ENCODE measurements at regions not wholly inside any gene's neighbourhood (a gene's known extent, or its start where the extent isn't known, plus 50 kb on each side); places are given as distances from the start of the nearest gene placed in this dataset.
A peak's percentile ranks its signal among the peaks of the same experiment; 100 is the strongest.

DNA sequence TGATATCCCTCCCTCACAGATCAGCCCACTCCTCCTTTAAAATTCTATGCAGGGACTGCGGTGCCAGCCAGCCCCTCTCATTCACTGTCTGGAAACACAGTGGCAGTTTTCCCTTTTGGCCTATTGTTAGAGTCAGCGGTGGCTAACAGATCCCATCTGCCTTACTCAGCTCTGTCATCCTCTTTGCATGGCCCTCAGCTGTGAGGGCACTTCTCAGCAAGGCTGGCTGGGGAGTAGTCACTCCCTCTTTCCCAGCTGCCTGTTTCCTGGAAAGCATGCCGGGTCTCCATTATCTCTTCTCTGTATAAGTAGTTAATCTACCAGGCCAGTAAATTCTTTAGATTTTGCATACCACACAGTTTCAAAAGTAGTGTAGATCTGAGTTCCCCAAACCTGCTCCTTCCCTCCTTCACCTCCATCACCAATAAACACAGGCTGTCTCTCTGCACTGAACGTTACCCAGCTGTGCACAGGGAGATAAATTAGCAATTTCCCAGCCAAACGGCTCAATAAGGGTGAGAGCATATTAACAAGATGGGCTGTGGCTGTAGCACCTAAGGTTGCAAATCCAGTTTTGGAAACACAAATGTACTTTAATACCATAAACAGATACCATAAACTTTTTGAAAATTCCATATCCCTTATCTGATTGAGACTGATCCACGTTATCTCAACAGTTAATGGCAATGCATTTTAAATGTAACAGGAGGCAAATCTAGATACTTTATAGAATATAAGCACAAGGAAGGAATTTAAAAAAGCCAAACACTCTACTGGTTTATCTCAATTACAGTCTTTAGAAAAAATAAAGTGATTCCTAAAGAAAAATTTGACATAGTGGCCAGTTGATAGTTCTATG, 229.3 kb downstream of the ANKRD50 start:
- Histone ChIP-seq H3K27me3 (ENCODE audit: control insufficient read depth, insufficient read depth, low read length) (no peaks in the 10 kb centered on the region), H3K4me1 (ENCODE audit: control insufficient read depth, insufficient read depth, low read length) (peaks cover 7% of the 10 kb centered on the region), H3K27ac (ENCODE audit: low read length) (peak overlapping the region; percentile 71), H3K9me3 (replicated peaks; ENCODE audit: control insufficient read depth, low read depth, low read length) (no peaks in the 10 kb centered on the region), H3K4me3 (ENCODE audit: low read length) (no peak overlapping the region), H3K36me3 (ENCODE audit: control insufficient read depth, insufficient read depth, low read length) (no peaks in the 10 kb centered on the region)
- WGBS (ENCODE audit: insufficient coverage), result 17% methylated on average over 1 of the region's 6 CpGs
- DNase-seq, result peak; percentile 67

DNA sequence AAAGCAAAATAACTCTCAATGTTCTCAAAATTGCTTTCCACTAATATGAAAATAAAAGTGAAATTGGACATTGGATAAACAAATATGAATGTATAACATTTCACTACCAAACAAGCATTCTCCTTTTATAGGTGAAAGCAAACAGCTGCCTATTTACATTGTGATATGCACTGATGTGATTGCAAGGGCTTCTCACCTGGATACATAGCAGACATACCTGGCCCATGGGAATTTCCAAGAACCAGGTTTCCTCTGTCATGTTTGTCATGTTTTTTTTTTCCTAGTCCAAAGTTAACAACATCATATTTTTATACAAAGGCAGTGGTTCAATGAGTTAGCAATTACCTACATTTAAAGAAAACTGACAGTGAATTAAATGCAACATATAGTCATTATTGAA, 228.5 kb downstream of the ANKRD50 start:
- Histone ChIP-seq H3K4me3 (ENCODE audit: low read length) (no peak overlapping the region), H3K36me3 (ENCODE audit: control insufficient read depth, insufficient read depth, low read length) (no peaks in the 10 kb centered on the region), H3K9me3 (replicated peaks; ENCODE audit: control insufficient read depth, low read depth, low read length) (no peaks in the 10 kb centered on the region), H3K27ac (ENCODE audit: low read length) (no peak overlapping the region), H3K4me1 (ENCODE audit: control insufficient read depth, insufficient read depth, low read length) (peaks cover 9% of the 10 kb centered on the region), H3K27me3 (ENCODE audit: control insufficient read depth, insufficient read depth, low read length) (no peaks in the 10 kb centered on the region)
- no peak for DNase-seq

DNA sequence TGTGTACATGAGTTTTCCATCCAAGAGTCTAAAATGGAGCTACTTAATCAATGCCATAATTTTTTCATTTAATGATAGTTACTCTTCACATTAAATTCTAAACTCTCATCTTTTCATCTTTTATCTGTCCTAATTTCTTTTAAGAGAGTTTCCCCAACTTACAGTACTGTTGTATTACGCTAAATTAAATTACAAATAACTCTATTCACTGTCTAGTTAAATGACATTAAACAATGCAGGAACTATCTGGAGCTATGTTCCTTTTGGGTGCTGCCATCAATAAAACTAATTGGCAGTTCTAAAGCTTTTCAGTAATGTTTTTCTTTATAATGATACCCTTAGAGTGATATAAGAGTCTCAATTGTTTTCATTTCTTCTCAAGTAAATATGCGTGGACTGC, 227.6 kb downstream of the ANKRD50 start:
- no CpG with 5 or more reads among the region's 2 CpGs for WGBS (ENCODE audit: insufficient coverage)
- no peaks in the 10 kb centered on the region for H3K27me3 ChIP-seq (ENCODE audit: control insufficient read depth, insufficient read depth, low read length)
- H3K4me1 ChIP-seq (ENCODE audit: control insufficient read depth, insufficient read depth, low read length), result peaks cover 9% of the 10 kb centered on the region
- H3K4me3 ChIP-seq (ENCODE audit: low read length), result no peak overlapping the region
- no peaks in the 10 kb centered on the region for H3K9me3 ChIP-seq (replicated peaks; ENCODE audit: control insufficient read depth, low read depth, low read length)
- H3K27ac ChIP-seq (ENCODE audit: low read length), result no peak overlapping the region
- DNase-seq, result no peak
- H3K36me3 ChIP-seq (ENCODE audit: control insufficient read depth, insufficient read depth, low read length), result no peaks in the 10 kb centered on the region

DNA sequence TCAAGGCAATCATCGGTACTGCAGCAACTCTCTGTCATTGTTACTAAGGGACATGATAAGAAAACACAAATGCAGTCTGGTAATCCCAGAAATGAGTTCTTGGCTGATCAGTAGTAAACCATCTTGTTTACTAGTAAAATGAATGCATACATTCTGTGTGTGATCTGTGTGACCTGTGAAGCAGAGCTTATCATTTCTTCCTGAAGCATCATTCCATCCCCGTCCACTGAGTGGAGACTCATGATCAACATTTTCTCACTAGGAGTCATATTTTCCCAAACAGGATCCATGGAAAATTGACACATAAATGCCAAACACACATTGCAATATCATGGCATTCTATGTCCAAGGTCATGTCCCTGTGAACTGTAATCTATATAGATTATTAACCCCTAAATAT, 226.1 kb downstream of the ANKRD50 start:
- Histone ChIP-seq H3K4me3 (ENCODE audit: low read length) (no peak overlapping the region), H3K27me3 (ENCODE audit: control insufficient read depth, insufficient read depth, low read length) (no peaks in the 10 kb centered on the region), H3K4me1 (ENCODE audit: control insufficient read depth, insufficient read depth, low read length) (peaks cover 13% of the 10 kb centered on the region), H3K36me3 (ENCODE audit: control insufficient read depth, insufficient read depth, low read length) (no peaks in the 10 kb centered on the region), H3K27ac (ENCODE audit: low read length) (peak overlapping the region; percentile 14), H3K9me3 (replicated peaks; ENCODE audit: control insufficient read depth, low read depth, low read length) (no peaks in the 10 kb centered on the region)
- 100% methylated on average over 1 of the region's 2 CpGs for WGBS (ENCODE audit: insufficient coverage)
- DNase-seq, result no peak

DNA sequence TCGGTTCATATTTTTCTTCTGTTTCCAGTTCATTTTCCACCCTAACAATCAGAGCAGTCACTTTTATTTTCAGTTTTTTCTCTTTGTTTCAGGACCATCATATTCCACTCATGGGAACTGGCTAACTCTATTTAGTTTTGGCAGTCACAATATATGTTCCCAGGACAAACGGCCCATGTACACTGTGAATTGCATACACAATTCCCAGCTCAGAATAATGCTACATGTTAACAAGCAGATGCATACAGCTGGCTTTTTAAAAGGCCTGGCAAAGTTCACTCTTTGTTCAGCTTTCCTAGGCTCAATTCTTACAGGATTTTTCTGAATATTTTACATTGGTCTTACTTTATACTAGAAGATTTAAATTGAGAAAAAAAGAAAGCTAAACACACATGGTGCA, 224.9 kb downstream of the ANKRD50 start:
- Histone ChIP-seq H3K27me3 (ENCODE audit: control insufficient read depth, insufficient read depth, low read length) (no peaks in the 10 kb centered on the region), H3K27ac (ENCODE audit: low read length) (peak overlapping the region; percentile 4), H3K4me1 (ENCODE audit: control insufficient read depth, insufficient read depth, low read length) (peaks cover 16% of the 10 kb centered on the region), H3K36me3 (ENCODE audit: control insufficient read depth, insufficient read depth, low read length) (no peaks in the 10 kb centered on the region), H3K9me3 (replicated peaks; ENCODE audit: control insufficient read depth, low read depth, low read length) (no peaks in the 10 kb centered on the region), H3K4me3 (ENCODE audit: low read length) (no peak overlapping the region)
- DNase-seq, result peak; percentile 95
- WGBS (ENCODE audit: insufficient coverage), result 0% methylated on average over 1 of the region's 2 CpGs

DNA sequence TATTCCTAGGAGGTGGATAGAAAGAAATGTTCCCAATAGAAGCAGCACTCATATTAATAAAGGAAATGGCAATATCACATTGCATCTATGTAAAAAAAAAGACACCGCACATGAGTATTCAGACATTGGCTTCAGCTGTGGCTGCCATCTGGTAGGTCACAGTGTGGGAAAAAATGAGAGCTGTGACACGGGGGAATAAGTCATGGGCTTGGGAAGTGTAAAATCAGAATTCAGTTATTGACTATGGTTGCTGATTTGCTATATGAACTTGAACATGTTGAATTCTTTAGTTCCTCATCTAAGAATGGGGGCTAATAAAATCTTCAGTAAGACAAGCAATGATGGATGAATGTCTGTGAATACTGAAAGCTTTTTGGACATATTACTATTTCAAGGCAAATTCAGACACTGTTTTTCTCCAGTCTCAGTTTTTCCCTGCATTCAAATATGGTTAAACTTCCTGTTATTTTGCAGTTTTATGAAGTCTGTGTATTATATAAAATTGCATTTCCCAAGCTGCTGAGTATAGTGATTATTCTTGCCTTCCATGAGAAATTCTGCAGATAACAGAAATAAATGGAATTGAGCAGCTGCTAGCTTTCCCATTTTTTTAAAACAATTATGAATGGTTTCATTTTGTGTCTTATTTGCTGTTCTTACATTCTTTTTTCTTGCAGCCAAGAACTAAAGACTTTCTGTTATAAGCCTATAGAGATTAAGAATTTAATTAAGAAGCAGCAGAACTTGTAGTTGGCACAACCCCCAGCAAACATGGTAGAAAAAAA, 221.0 kb downstream of the ANKRD50 start:
- Histone ChIP-seq H3K27ac (ENCODE audit: low read length) (peak overlapping the region; percentile 73), H3K9me3 (replicated peaks; ENCODE audit: control insufficient read depth, low read depth, low read length) (no peaks in the 10 kb centered on the region), H3K27me3 (ENCODE audit: control insufficient read depth, insufficient read depth, low read length) (no peaks in the 10 kb centered on the region), H3K4me1 (ENCODE audit: control insufficient read depth, insufficient read depth, low read length) (peaks cover 13% of the 10 kb centered on the region), H3K4me3 (ENCODE audit: low read length) (no peak overlapping the region), H3K36me3 (ENCODE audit: control insufficient read depth, insufficient read depth, low read length) (no peaks in the 10 kb centered on the region)
- DNase-seq, result peak; percentile 81
- no CpG with 5 or more reads among the region's 2 CpGs for WGBS (ENCODE audit: insufficient coverage)

DNA sequence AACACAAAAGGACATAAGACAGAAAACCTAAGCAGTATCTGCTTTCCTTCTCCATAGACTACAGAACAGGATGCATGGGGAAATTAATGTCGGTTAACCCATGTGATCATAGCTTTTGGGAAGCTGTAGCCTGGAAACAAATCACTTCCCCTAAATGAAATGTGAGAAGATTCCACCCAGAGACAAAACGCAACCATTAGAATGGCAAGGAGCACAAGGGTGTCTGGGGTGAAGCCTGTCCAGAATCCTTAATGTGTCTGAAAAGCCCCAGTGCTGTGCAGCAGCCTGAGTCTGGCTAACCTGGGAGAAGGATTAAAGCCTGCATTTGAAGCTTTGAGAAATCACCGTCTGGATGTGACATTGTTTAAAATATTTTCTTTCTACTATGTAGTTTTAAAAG, 213.3 kb downstream of the ANKRD50 start:
- peaks cover 2% of the 10 kb centered on the region for H3K4me1 ChIP-seq (ENCODE audit: control insufficient read depth, insufficient read depth, low read length)
- H3K9me3 ChIP-seq (replicated peaks; ENCODE audit: control insufficient read depth, low read depth, low read length), result no peaks in the 10 kb centered on the region
- H3K4me3 ChIP-seq (ENCODE audit: low read length), result no peak overlapping the region
- WGBS (ENCODE audit: insufficient coverage), result 17% methylated on average over 1 of the region's 3 CpGs
- DNase-seq, result peak; percentile 67
- H3K36me3 ChIP-seq (ENCODE audit: control insufficient read depth, insufficient read depth, low read length), result no peaks in the 10 kb centered on the region
- no peaks in the 10 kb centered on the region for H3K27me3 ChIP-seq (ENCODE audit: control insufficient read depth, insufficient read depth, low read length)
- peak overlapping the region; percentile 43 for H3K27ac ChIP-seq (ENCODE audit: low read length)

DNA sequence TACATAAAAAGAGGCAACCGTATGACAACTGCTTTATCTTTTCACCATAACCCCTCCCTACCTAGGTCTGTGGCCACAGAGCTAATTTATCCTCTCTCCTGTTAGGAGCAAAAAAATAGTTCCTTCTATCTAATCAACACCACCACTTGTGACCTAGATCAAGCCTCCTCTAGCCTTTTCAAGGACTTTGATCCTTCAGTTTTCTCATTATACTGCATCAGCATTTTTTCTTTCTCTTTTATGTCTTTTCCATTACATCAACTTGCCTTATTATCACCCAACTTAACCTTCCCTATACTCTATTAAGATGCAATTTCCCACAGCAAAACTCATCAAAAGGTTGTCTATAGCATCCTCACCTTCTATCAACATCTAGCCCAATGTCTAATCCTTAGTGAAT, 211.0 kb downstream of the ANKRD50 start:
- no peak for DNase-seq
- H3K4me3 ChIP-seq (ENCODE audit: low read length), result no peak overlapping the region
- 100% methylated on average over 1 of the region's 1 CpG for WGBS (ENCODE audit: insufficient coverage)
- no peaks in the 10 kb centered on the region for H3K9me3 ChIP-seq (replicated peaks; ENCODE audit: control insufficient read depth, low read depth, low read length)
- H3K27ac ChIP-seq (ENCODE audit: low read length), result no peak overlapping the region
- H3K36me3 ChIP-seq (ENCODE audit: control insufficient read depth, insufficient read depth, low read length), result no peaks in the 10 kb centered on the region
- H3K4me1 ChIP-seq (ENCODE audit: control insufficient read depth, insufficient read depth, low read length), result peaks cover 2% of the 10 kb centered on the region
- H3K27me3 ChIP-seq (ENCODE audit: control insufficient read depth, insufficient read depth, low read length), result no peaks in the 10 kb centered on the region

DNA sequence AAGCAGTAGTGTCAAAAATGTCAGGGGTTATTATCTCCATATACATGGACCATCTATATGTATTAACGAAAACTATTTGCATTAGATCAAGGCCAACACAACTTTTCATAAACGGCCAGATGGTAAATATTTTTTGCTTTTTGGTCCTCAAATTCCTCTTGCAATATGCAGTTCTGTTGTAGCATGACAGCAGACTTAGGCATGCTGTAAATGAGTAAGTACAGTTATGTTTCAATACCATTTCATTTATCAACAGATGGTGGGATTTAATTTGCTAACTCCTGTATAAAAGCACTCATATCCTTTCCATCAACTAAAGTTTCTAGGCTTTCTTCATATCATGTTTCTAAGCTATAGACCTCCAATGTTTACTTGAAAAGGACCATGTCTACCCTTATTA, 208.1 kb downstream of the ANKRD50 start:
- H3K27ac ChIP-seq (ENCODE audit: low read length), result no peak overlapping the region
- DNase-seq, result no peak
- no peak overlapping the region for H3K4me3 ChIP-seq (ENCODE audit: low read length)
- H3K36me3 ChIP-seq (ENCODE audit: control insufficient read depth, insufficient read depth, low read length), result no peaks in the 10 kb centered on the region
- no CpG with 5 or more reads among the region's 2 CpGs for WGBS (ENCODE audit: insufficient coverage)
- no peaks in the 10 kb centered on the region for H3K27me3 ChIP-seq (ENCODE audit: control insufficient read depth, insufficient read depth, low read length)
- H3K4me1 ChIP-seq (ENCODE audit: control insufficient read depth, insufficient read depth, low read length), result no peaks in the 10 kb centered on the region
- no peaks in the 10 kb centered on the region for H3K9me3 ChIP-seq (replicated peaks; ENCODE audit: control insufficient read depth, low read depth, low read length)

DNA sequence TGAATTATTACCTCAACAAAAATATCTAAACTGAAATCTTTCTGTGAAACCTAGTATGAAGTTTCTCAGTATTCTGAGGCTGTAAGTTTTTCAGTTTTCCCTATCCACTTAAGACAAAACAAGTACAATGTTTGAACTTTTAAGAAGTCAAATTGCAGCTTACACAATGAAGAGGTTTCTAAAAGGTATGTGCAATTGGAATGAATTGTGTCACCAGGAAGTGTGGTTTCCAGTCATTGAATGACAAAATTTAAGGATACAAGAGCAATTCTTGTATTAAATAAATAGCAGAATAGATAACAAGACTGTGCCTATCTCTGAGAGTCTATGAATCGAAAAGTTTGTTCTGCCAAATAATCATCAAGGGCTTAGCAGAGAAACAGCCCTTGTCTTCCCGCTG, 207.3 kb downstream of the ANKRD50 start:
- no peak overlapping the region for H3K27ac ChIP-seq (ENCODE audit: low read length)
- DNase-seq, result no peak
- H3K36me3 ChIP-seq (ENCODE audit: control insufficient read depth, insufficient read depth, low read length), result no peaks in the 10 kb centered on the region
- no peak overlapping the region for H3K4me3 ChIP-seq (ENCODE audit: low read length)
- H3K4me1 ChIP-seq (ENCODE audit: control insufficient read depth, insufficient read depth, low read length), result no peaks in the 10 kb centered on the region
- WGBS (ENCODE audit: insufficient coverage), result no CpG with 5 or more reads among the region's 2 CpGs
- no peaks in the 10 kb centered on the region for H3K9me3 ChIP-seq (replicated peaks; ENCODE audit: control insufficient read depth, low read depth, low read length)
- no peaks in the 10 kb centered on the region for H3K27me3 ChIP-seq (ENCODE audit: control insufficient read depth, insufficient read depth, low read length)

Data from muscle of leg (tissue), 3 donors.